ENCODE measurements at regions not wholly inside any gene's neighbourhood (a gene's known extent, or its start where the extent isn't known, plus 50 kb on each side); places are given as distances from the start of the nearest gene placed in this dataset.
A peak's percentile ranks its signal among the peaks of the same experiment; 100 is the strongest.

DNA sequence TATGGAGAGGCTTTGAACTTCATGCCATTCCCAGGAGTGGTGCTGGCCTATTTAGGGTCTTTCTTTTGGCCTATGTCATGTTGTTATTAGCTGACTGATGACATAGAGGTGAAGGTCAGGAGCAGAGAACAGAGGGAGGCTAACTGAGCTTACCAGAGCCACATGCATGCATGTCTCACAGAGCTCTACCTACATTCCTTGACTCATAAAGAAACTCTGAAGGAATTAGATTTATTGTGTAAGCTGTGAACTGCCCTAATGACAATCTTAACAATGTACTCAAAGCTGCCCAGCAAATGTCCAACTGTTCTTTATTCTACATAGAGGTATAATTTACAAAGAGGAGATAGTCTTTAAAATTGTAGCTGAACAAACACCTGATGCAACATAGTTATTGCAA, 192.7 kb upstream of the CNR1 start:
- DNase-seq (ENCODE audit: low read depth) = peak; percentile 29
- H3K4me3 ChIP-seq (ENCODE audit: low read length) = no peak overlapping the region
- TF ChIP-seq, protein P1, sequence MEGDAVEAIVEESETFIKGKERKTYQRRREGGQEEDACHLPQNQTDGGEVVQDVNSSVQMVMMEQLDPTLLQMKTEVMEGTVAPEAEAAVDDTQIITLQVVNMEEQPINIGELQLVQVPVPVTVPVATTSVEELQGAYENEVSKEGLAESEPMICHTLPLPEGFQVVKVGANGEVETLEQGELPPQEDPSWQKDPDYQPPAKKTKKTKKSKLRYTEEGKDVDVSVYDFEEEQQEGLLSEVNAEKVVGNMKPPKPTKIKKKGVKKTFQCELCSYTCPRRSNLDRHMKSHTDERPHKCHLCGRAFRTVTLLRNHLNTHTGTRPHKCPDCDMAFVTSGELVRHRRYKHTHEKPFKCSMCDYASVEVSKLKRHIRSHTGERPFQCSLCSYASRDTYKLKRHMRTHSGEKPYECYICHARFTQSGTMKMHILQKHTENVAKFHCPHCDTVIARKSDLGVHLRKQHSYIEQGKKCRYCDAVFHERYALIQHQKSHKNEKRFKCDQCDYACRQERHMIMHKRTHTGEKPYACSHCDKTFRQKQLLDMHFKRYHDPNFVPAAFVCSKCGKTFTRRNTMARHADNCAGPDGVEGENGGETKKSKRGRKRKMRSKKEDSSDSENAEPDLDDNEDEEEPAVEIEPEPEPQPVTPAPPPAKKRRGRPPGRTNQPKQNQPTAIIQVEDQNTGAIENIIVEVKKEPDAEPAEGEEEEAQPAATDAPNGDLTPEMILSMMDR (conservative IDR thresholded peaks at IDR 0.05; ENCODE audit: low read length) = no peak

DNA sequence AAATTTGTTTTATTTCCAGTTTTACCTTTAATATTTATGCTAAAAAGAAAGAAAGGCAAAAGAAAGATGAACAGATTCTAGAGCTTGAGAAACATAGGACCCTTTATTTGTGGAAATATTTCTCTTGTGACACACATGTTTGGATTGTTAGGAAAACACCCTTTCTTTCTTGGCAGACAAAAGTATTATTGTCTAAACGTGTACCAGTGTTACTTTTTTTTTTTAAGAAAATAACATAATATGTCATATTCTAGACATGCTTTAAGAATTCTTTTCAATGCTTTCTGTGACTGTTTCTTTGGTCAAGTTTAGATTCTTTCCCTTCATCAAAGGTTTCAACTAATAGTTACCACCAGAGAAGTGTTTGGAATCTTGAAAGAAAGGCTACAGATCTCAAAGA, 183.4 kb upstream of the CNR1 start:
- H3K4me3 ChIP-seq (ENCODE audit: low read length) = no peak overlapping the region
- TF ChIP-seq, protein P1 (conservative IDR thresholded peaks at IDR 0.05; ENCODE audit: low read length) = no peak
- DNase-seq (ENCODE audit: low read depth) = peak; percentile 26

DNA sequence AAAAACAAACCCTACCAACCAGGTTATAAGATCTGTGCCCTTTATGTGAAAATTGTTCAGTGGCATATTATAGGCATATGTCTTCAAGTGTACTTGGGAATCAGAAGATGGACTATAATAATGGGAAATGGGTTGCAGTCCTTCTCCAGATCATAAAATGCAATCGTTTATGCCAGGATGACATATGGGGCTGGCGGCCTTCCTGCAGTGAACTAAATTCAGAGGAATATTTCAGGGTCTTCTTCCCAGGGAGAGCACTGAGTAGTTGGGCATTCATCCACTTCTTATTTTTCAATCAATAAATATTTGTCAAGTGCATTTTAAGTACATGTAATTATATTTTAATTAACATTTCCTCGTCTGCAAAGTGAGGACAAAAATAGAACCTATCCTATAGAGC, 176.2 kb upstream of the CNR1 start:
- no peak for DNase-seq (ENCODE audit: low read depth)
- no peak overlapping the region for H3K4me3 ChIP-seq (ENCODE audit: low read length)
- TF ChIP-seq, protein P1 (conservative IDR thresholded peaks at IDR 0.05; ENCODE audit: low read length) = no peak

DNA sequence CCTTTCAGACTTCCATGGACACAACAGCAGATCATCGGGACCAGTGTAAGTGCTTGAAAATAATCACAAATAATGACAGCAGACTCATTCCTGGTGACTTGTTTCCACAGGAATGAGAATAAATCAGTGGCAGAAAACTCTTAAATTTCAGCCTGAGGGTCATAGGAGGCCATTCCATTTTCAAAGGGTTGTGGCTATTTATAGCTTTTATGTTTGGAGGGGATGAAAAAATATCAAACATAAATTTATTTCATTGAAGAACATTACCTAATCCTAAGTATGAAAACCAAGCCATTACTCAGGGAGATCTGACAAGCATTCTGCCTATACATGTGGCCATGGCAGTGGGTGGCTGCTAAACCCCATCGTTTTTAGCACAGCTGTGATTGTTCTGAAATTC, 173.6 kb upstream of the CNR1 start:
- TF ChIP-seq, protein P1 (conservative IDR thresholded peaks at IDR 0.05; ENCODE audit: low read length) = no peak
- no peak overlapping the region for H3K4me3 ChIP-seq (ENCODE audit: low read length)
- peak; percentile 9 for DNase-seq (ENCODE audit: low read depth)

DNA sequence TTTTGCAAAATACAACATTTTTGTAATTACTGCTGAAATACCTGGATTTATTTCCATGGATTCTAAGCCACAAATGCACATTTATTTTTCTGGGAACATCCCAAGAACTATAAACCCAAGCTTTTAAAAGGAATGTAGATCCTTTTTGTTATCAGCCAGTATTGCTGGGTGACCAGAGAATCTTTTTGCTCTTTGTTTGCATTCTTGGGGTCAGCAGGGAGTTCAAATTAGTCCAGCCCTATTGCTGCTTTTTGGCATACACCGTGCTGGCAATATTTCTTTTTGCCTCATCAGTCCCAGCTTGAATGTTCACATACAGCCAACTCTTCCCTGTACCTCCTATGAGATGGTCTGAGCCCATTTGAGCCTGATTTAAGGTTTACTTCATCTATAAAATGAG, 155.2 kb upstream of the CNR1 start:
- TF ChIP-seq, protein P1 (conservative IDR thresholded peaks at IDR 0.05; ENCODE audit: low read length) = no peak
- H3K4me3 ChIP-seq (ENCODE audit: low read length) = no peak overlapping the region
- DNase-seq (ENCODE audit: low read depth) = no peak

DNA sequence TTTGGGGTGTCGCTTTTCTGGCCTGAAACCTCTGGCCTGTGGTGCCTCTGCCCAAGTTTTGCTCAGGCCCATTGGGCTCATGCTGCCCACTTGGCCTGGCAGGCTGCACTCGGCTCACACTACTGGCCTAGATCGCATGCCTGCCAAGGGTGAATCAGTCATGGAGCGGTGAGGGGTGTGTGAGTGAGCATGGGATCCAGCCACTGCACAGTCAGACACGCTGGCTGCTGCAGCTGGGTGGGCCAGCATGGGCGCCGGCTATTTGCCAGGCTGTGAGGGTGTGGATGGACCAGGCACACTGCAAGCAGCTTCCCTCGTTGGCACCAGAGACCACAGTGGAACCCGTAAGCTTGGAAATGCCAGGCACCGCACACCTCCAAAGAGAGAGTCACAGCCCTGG, 145.4 kb upstream of the CNR1 start:
- no peak overlapping the region for H3K4me3 ChIP-seq (ENCODE audit: low read length)
- DNase-seq (ENCODE audit: low read depth) = no peak
- TF ChIP-seq, protein P1 (conservative IDR thresholded peaks at IDR 0.05; ENCODE audit: low read length) = no peak

DNA sequence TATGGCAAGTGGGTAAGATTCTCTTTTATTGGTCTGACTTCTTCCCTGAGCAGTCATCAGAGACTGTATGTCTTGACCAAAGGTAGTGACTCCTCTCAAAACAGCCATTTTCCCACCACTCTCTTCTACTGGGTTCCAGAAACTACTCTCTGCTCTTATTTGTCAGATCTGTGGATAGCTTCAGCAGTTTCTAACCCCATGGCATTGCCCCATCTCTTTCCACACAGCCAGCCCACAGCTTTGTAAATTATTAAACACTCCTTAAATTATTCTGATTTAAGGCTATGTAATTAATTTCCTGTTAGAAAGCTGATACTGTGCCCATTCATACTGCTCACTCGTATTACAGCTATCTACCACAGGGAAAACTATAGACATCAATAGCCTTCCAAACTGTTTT, 138.4 kb upstream of the CNR1 start:
- TF ChIP-seq, protein P1 (conservative IDR thresholded peaks at IDR 0.05; ENCODE audit: low read length) = no peak
- no peak for DNase-seq (ENCODE audit: low read depth)
- no peak overlapping the region for H3K4me3 ChIP-seq (ENCODE audit: low read length)

All from AG10803 (cell line).